GM12891 (cell line): ENCODE measurements at regions not wholly inside any gene's neighbourhood (a gene's known extent, or its start where the extent isn't known, plus 50 kb on each side); places are given as distances from the start of the nearest gene placed in this dataset.

Experiments
- PAX5 ChIP-seq: IDR thresholded peaks from 2 replicates; pipeline ENCODE4 v1.6.1; 2011; ENCODE audit warnings: low read length, moderate library complexity, mild to moderate bottlenecking; ENCODE audit not compliant: insufficient read depth, severe bottlenecking
- POLR2A ChIP-seq: IDR thresholded peaks from 2 replicates; pipeline ENCODE4 v1.6.1; 2011; ENCODE audit warnings: low read depth, low read length, control low read depth
- POLR2AphosphoS5 ChIP-seq: IDR thresholded peaks from 2 replicates; pipeline ENCODE4 v1.6.1; 2011; ENCODE audit warnings: low read depth, low read length, control low read depth
- TAF1 ChIP-seq: IDR thresholded peaks from 2 replicates; pipeline ENCODE4 v1.6.1; 2011; ENCODE audit warnings: low read depth, low read length, control low read depth

DNA sequence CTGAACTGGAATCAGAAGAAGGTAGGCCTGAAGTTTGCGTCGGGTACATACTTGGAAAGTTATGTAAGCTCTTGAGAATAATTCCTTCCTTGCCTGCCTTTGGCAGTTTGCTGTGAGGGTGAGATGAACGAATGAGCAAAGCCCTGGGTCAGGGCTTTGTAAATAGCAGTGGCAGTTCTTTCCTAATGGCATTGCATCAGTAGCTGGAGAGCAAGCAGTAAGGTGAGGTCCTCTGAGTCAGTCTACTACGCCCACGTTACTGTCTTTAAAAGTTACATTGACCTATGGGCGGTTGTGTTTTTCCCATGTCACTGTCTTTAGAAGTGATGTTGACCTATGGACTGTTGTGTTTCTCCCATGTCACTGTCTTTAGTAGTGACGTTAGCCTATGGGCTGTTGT lies 179.1 kb upstream of the E2F8 start:
- TF ChIP-seq POLR2A (no peak), POLR2AphosphoS5 (no peak), PAX5 (no peak), TAF1 (no peak)
